Ascending aorta (tissue), 2 donors: ENCODE measurements at regions not wholly inside any gene's neighbourhood (a gene's known extent, or its start where the extent isn't known, plus 50 kb on each side); places are given as distances from the start of the nearest gene placed in this dataset.

Source experiments
- DNase-seq, 2 donors: peaks; one replicate each; pipeline ENCODE4 v3.0.0-alpha.2; 2019; ENCODE audit warnings: low spot score in 2 of 2
- H3K27ac ChIP-seq, 2 donors: fragments of 200-600 bp; sonication (generic); one replicate each; pipeline ENCODE4 v1.5.1; 2016 to 2017; ENCODE audit warnings: mild to moderate bottlenecking in 1 of 2
- H3K27me3 ChIP-seq: fragments of 200-600 bp; sonication (generic); one replicate; pipeline ENCODE4 v1.5.1; 2017
- H3K36me3 ChIP-seq, 2 donors: fragments of 200-600 bp; sonication (generic); one replicate each; pipeline ENCODE4 v1.5.1; 2016
- H3K4me1 ChIP-seq, 2 donors: fragments of 200-600 bp; sonication (generic); one replicate each; pipeline ENCODE4 v1.5.1; 2016 to 2017; ENCODE audit warnings: mild to moderate bottlenecking in 1 of 2
- H3K4me3 ChIP-seq, 2 donors: fragments of 200-600 bp; sonication (generic); one replicate each; pipeline ENCODE4 v1.5.1; 2016 to 2017; ENCODE audit warnings: mild to moderate bottlenecking in 1 of 2
- H3K9me3 ChIP-seq, 2 donors: fragments of 200-600 bp; sonication (generic); one replicate each; pipeline ENCODE4 v1.5.1; 2016
- CTCF ChIP-seq, 3 experiments: fragments of 200-600 bp in 2 of 3; fragments of 450-650 bp in 1 of 3; sonication (generic) in 2 of 3; IDR thresholded peaks; one replicate each; pipeline ENCODE4 v1.5.1; 2016 to 2019; ENCODE audit warnings: antibody characterized with exemption in 3 of 3, mild to moderate bottlenecking in 1 of 3, moderate library complexity in 1 of 3
- intact Hi-C: fragments of 100-400 bp; cut with DNase I; formaldehyde crosslinking; loops from one replicate; pipeline ENCODE4 v1.15.1; 2023

- Histone ChIP-seq H3K4me3 (no peak overlapping the region), H3K27ac (no peak overlapping the region), H3K9me3 (no peaks in the 10 kb centered on the region), H3K4me1 (no peaks in the 10 kb centered on the region), H3K27me3 (no peaks in the 10 kb centered on the region), H3K36me3 (no peaks in the 10 kb centered on the region)
- TF ChIP-seq CTCF (IDR thresholded peaks at IDR 0.05): no peak
- DNase-seq: no peak
- intact Hi-C loops: no loop called here
These were observed 151.8 kb upstream of the CADM2 start for GRCh38 chr3:84806958-84807357.

DNA sequence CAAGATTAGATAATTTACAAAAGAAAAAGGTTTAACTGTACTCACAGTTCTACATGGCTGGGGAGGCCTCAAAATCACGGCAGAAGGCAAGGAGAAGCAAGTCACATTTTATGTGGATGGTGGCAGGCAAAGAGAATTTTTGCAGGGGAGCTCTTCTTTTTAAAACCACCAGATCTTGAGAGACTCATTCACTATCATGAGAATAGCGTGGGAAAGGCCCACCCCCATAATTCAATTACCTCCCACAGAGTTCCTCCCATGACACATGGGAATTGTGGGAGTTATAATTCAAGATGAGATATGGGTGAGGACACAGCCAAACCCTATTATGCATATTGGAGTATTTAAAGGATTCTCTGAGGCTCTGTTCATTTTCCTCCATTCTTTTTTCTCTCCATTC, 138.7 kb upstream of the CADM2 start:
- no peaks in the 10 kb centered on the region for H3K27me3 ChIP-seq
- intact Hi-C loops: no loop called here
- H3K9me3 ChIP-seq: no peaks in the 10 kb centered on the region
- no peak overlapping the region for H3K27ac ChIP-seq
- no peak for DNase-seq
- no peaks in the 10 kb centered on the region for H3K4me1 ChIP-seq
- no peaks in the 10 kb centered on the region for H3K36me3 ChIP-seq
- TF ChIP-seq CTCF (IDR thresholded peaks at IDR 0.05): no peak
- no peak overlapping the region for H3K4me3 ChIP-seq

DNA sequence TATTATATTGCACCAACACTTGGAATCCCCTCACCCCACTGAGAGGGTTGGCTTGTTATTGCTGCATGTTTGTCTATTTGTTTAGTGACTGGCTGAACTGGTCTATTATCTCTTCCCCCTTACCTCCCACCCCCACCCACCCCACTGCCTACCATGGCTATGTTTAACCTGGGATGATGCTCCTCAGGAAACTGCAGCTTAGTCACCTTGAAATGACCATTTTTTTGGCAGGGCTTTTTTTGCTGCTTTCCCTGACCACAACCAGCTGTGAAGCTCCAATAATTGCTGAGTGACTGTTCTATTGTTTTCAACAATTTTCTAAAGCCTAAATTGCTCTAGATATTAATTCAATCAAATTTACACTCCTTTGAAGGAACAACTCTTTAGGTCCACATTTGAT, 137.9 kb upstream of the CADM2 start:
- H3K27me3 ChIP-seq: no peaks in the 10 kb centered on the region
- H3K4me1 ChIP-seq: no peaks in the 10 kb centered on the region
- intact Hi-C loops: no loop called here
- DNase-seq: no peak
- H3K36me3 ChIP-seq: no peaks in the 10 kb centered on the region
- no peaks in the 10 kb centered on the region for H3K9me3 ChIP-seq
- no peak for TF ChIP-seq CTCF (IDR thresholded peaks at IDR 0.05)
- H3K4me3 ChIP-seq: no peak overlapping the region
- H3K27ac ChIP-seq: no peak overlapping the region

GRCh38 chr3:84825817-84826216, 133.0 kb upstream of the CADM2 start:
- DNase-seq: no peak
- Histone ChIP-seq H3K36me3 (no peaks in the 10 kb centered on the region), H3K27me3 (no peaks in the 10 kb centered on the region), H3K9me3 (no peaks in the 10 kb centered on the region), H3K4me3 (no peak overlapping the region), H3K4me1 (no peaks in the 10 kb centered on the region), H3K27ac (no peak overlapping the region)
- intact Hi-C loops: no loop called here
- TF ChIP-seq CTCF (IDR thresholded peaks at IDR 0.05): no peak

- no peak for TF ChIP-seq CTCF (IDR thresholded peaks at IDR 0.05)
- Histone ChIP-seq H3K4me1 (no peaks in the 10 kb centered on the region), H3K27ac (no peak overlapping the region), H3K9me3 (no peaks in the 10 kb centered on the region), H3K36me3 (no peaks in the 10 kb centered on the region), H3K27me3 (no peaks in the 10 kb centered on the region), H3K4me3 (no peak overlapping the region)
- no peak for DNase-seq
- intact Hi-C loops: no loop called here
These were observed 128.3 kb upstream of the CADM2 start for GRCh38 chr3:84830476-84830875.

DNA sequence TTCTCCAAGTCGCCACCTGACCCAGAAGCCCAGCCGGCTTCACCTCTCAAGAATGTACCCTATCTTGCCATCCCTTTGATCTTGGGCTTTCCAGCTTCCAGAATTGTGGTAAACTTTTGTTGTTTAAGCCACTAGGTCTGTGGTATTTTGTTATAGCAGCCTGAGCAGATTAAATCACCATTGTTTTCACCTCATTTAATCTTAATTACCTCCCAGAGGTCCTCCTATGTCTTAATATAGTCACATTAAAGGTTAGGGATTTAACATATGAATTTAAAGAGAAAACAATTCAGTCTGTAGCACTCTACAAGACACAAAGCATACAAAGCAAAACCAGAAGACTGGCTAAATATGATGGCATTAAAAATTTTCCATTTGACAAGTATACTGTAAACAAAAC, 123.4 kb upstream of the CADM2 start:
- Histone ChIP-seq H3K27ac (no peak overlapping the region), H3K36me3 (no peaks in the 10 kb centered on the region)
- intact Hi-C loops: no loop called here

More for the DNA sequence above, 123.4 kb upstream of the CADM2 start:
- Histone ChIP-seq H3K4me3 (no peak overlapping the region), H3K4me1 (no peaks in the 10 kb centered on the region), H3K9me3 (no peaks in the 10 kb centered on the region), H3K27me3 (no peaks in the 10 kb centered on the region)
- no peak for DNase-seq
- no peak for TF ChIP-seq CTCF (IDR thresholded peaks at IDR 0.05)
